B cell (primary cell): ENCODE measurements at regions not wholly inside any gene's neighbourhood (a gene's known extent, or its start where the extent isn't known, plus 50 kb on each side); places are given as distances from the start of the nearest gene placed in this dataset.

ENCODE experiments used
- EZH2 ChIP-seq: IDR thresholded peaks from 2 replicates; pipeline ENCODE4 v1.6.1; 2012; ENCODE audit warnings: borderline replicate concordance, low read depth, mild to moderate bottlenecking, moderate library complexity, low read length; ENCODE audit not compliant: insufficient read depth, poor library complexity, severe bottlenecking
- TF ChIP-seq, protein P1 (sequence below): fragments of 200-600 bp; IDR thresholded peaks from one replicate; pipeline ENCODE4 v1.8.0; 2022; ENCODE audit warnings: antibody characterized with exemption, mild to moderate bottlenecking

DNA sequence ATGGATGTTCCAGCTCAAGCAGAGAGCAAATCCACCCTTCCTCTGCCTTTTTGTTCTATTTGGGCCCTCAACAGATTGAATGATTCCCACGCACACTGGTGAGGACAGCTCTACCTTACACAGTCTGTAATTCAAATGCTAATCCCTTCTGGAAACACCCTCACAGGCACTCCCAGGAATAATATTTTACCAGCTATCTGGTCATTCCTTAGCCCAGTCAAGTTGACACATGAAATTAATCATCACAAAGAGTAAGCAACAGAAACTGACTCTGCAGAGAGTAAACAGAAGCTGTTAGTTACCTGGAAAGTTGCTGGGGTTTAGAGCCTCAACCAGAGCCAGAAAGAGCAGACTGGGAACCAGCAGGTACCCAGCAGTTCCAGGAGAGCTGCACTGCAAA, 75.5 kb upstream of the MMP2 start:
- no peak for TF ChIP-seq EZH2
- TF ChIP-seq, protein P1, sequence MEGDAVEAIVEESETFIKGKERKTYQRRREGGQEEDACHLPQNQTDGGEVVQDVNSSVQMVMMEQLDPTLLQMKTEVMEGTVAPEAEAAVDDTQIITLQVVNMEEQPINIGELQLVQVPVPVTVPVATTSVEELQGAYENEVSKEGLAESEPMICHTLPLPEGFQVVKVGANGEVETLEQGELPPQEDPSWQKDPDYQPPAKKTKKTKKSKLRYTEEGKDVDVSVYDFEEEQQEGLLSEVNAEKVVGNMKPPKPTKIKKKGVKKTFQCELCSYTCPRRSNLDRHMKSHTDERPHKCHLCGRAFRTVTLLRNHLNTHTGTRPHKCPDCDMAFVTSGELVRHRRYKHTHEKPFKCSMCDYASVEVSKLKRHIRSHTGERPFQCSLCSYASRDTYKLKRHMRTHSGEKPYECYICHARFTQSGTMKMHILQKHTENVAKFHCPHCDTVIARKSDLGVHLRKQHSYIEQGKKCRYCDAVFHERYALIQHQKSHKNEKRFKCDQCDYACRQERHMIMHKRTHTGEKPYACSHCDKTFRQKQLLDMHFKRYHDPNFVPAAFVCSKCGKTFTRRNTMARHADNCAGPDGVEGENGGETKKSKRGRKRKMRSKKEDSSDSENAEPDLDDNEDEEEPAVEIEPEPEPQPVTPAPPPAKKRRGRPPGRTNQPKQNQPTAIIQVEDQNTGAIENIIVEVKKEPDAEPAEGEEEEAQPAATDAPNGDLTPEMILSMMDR, result no peak
